GM12865 (cell line): ENCODE measurements at regions not wholly inside any gene's neighbourhood (a gene's known extent, or its start where the extent isn't known, plus 50 kb on each side); places are given as distances from the start of the nearest gene placed in this dataset.

Experiments
- DNase-seq: peaks from one replicate; pipeline ENCODE4 v3.0.0; 2010; ENCODE audit warnings: low read depth
- H3K4me3 ChIP-seq: 2 replicates; pipeline ENCODE4 v1.5.1; 2011; ENCODE audit warnings: mild to moderate bottlenecking, low read depth, low read length, control low read depth
- TF ChIP-seq, protein P1 (sequence below): IDR thresholded peaks from 2 replicates; pipeline ENCODE4 v1.5.1; 2011; ENCODE audit warnings: low read length, control low read depth, low read depth, inconsistent platforms; ENCODE audit not compliant: insufficient read depth; ENCODE audit errors: missing control alignments

DNA sequence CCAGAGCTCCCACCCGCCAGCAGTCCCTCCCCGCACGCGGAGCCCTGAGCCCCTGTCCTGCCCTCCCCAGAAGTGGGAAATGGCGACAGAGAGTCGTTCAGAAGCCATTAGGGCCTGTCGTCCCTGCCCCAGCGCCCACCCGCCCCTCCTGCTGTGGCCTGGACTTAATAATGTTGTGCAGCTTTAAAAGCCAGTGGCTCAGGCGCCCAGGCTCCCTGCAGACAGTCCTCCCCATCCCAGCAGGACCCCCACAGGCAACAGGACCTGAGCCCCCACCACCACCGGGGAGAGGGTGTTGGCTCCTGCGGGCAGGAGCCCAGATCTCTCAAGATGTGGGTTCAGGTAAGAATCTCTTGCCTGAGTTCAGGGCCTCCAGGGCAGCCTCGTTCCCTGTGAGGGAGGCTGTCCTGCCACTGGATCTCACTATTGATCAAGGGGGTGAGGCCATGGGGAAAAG lies 125.3 kb upstream of the RUNX3 start:
- no peak overlapping the region for H3K4me3 ChIP-seq
- no peak for DNase-seq
- TF ChIP-seq, protein P1, sequence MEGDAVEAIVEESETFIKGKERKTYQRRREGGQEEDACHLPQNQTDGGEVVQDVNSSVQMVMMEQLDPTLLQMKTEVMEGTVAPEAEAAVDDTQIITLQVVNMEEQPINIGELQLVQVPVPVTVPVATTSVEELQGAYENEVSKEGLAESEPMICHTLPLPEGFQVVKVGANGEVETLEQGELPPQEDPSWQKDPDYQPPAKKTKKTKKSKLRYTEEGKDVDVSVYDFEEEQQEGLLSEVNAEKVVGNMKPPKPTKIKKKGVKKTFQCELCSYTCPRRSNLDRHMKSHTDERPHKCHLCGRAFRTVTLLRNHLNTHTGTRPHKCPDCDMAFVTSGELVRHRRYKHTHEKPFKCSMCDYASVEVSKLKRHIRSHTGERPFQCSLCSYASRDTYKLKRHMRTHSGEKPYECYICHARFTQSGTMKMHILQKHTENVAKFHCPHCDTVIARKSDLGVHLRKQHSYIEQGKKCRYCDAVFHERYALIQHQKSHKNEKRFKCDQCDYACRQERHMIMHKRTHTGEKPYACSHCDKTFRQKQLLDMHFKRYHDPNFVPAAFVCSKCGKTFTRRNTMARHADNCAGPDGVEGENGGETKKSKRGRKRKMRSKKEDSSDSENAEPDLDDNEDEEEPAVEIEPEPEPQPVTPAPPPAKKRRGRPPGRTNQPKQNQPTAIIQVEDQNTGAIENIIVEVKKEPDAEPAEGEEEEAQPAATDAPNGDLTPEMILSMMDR = no peak

DNA sequence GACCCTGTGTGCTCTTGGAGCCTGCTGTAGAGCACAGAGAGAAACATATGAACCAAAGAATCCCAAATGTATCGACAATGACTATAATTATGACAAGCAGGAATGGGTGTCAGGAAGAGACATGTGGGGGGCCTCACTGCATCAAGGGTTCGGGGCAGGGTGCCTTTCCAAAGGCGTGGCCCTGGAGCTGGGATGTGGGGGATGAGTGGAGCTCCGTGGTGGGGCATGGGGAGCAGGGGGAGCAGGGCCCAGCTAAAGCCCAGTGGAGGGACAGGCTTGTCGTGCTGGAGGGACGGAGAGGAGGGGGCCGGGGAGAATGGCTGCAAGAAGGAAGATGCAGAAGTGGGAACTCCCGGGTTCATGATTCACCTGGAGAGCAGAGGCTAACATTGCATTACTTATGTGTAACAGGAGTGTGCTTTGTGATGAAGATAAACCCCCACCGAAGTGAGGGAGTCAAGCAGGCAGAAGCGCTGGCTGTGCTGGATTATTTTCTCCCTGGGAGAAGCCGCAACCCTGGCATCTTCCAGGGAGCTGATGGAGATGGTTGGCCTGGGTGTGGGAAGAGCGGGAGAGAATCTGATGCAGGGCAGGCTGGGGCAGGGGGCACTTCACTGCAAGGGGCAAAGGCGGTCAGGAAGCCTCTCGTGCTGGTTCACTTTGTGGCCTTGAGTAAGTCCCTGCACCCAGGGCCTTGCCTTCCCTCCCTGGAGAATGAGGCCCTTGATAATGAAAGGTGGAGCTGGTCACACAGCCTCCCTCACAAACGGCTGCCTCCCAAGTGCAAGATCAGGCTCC lies 124.6 kb upstream of the RUNX3 start:
- H3K4me3 ChIP-seq = no peak overlapping the region
- TF ChIP-seq, protein P1 = no peak
- DNase-seq = no peak

DNA sequence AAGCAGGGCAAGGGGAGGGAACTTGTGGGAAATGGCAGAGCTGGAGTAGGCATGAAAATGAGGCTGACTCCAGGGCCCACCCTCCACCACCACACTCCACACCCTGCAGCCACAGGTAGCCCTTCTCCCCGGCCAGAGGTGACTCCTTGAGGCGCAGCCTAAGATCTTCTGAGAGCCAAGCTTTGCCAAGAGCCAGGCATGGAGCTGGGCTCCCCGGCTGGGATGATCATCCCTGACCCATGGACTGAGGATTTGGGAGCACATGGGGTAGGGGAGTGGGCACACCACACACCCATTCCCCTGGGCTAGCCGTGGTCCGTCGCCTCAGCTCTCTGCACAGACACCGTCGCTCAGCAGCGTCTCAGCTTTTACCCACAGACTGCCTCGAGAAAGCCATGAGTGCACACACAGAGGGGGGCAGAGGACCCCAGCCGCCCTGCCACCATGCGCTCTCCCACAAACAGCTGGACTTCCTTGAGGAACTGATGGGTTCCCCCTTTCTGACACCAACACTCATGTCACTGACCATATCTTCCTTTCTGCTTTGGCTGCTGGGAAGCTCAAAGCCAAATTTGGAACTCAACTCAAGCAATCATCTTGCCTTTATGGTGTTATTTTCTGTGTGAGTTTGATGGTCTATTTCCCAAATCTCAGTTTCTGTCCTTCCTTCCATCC lies 123.6 kb upstream of the RUNX3 start:
- TF ChIP-seq, protein P1 = no peak
- no peak for DNase-seq
- H3K4me3 ChIP-seq = no peak overlapping the region

DNA sequence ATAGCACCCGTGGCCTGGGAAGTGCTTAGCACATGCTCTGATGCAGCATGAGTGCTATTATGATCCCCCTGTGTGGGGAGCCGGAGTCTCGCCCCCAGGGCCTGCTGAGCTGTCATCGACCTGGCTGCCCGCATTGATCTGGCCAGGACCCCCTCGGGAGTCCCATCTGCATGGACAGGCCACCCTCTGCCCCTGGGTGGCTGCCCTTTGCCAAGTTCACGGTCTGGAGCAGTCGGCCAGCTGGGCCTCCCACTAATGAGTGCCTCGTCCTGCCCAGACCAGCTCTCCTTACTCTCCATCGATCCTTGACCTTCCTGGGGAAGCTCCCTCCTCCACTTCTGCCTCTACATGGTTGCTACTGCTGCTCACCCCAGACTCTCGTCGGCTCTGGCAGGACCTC lies 121.8 kb upstream of the RUNX3 start:
- no peak for DNase-seq
- no peak overlapping the region for H3K4me3 ChIP-seq
- TF ChIP-seq, protein P1 = no peak

DNA sequence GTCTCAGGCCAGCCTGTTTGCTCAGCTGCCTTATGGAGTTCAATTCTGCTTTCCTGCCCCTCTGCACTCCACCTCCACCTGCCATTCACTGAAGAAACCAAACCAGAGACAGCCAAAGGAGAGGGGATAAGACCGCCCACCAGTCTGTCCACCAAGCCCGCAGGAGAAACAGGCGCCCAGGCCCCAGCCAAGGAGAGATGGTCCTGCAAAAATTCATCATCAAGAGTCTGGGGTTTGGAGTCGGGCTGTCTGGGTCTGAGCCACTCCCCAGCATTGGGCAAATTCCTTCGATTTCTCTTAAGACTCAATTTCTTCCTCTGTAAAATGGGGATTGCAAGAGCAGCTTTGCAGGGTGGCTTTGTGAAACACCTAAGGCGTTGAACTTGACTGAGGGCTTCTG lies 121.4 kb upstream of the RUNX3 start:
- TF ChIP-seq, protein P1 = no peak
- DNase-seq = no peak

DNA sequence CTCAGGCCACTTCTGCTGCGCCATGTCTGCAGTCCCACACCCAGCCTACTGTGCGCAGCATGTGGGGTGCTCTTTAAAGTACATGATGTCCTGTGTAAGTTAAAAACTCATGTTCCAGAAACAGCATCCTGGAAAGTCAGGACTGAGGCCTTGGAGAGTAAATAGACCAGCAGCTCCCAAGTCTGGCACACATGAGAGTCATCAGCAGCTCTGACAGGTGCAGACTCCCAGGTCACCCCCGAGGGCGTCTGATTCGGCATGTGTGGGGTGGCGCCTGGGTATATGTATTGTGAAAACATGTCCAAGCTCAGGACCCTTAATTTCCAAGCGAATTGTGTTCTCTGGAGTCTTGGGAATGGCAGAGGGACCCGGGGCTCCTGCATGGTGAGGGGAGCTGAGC lies 120.1 kb upstream of the RUNX3 start:
- no peak for DNase-seq
- TF ChIP-seq, protein P1 = no peak
- no peak overlapping the region for H3K4me3 ChIP-seq

More for the DNA sequence above, 121.4 kb upstream of the RUNX3 start:
- H3K4me3 ChIP-seq = no peak overlapping the region
